KOPT-K1 (cell line): ENCODE measurements at regions not wholly inside any gene's neighbourhood (a gene's known extent, or its start where the extent isn't known, plus 50 kb on each side); places are given as distances from the start of the nearest gene placed in this dataset.
"Not testable (repeated sequence)": the region's sequence is repeated elsewhere in the genome, so short reads cannot be mapped to it uniquely, and the experiment has no call there.

ENCODE experiments used
- H3K27ac ChIP-seq: fragments of 200-600 bp; sonication (generic); 2 replicates; pipeline ENCODE4 v1.5.1; 2016; ENCODE audit warnings: antibody characterized with exemption, mild to moderate bottlenecking, low read depth, low read length; ENCODE audit not compliant: poor library complexity, severe bottlenecking
- H3K36me3 ChIP-seq: fragments of 200-600 bp; sonication (generic); 2 replicates; pipeline ENCODE4 v1.5.1; 2017; ENCODE audit warnings: antibody characterized with exemption, mild to moderate bottlenecking, low read length, moderate library complexity; ENCODE audit not compliant: insufficient read depth
- H3K9me3 ChIP-seq: fragments of 200-600 bp; sonication (generic); 2 replicates; pipeline ENCODE4 v1.5.1; 2017; ENCODE audit warnings: antibody characterized with exemption, low read length, mild to moderate bottlenecking; ENCODE audit not compliant: insufficient read depth, poor library complexity, severe bottlenecking

GRCh38 chr2:207334624-207335371, 169.1 kb upstream of the KLF7 start:
- no peak overlapping the region for H3K27ac ChIP-seq
- no peaks in the 10 kb centered on the region for H3K9me3 ChIP-seq
- H3K36me3 ChIP-seq: no peaks in the 10 kb centered on the region

- Histone ChIP-seq H3K9me3 (no peaks in the 10 kb centered on the region), H3K36me3 (no peaks in the 10 kb centered on the region), H3K27ac (no peak overlapping the region)
Measured at GRCh38 chr2:207337234-207338219, 171.8 kb upstream of the KLF7 start.

- H3K36me3 ChIP-seq: no peaks in the 10 kb centered on the region
- no peak overlapping the region for H3K27ac ChIP-seq
Measured at GRCh38 chr2:207338220-207338607, 172.5 kb upstream of the KLF7 start.

GRCh38 chr2:207338610-207339009, 172.9 kb upstream of the KLF7 start:
- H3K27ac ChIP-seq: no peak overlapping the region
- H3K9me3 ChIP-seq: no peaks in the 10 kb centered on the region
- no peaks in the 10 kb centered on the region for H3K36me3 ChIP-seq

More at GRCh38 chr2:207338220-207338607, 172.5 kb upstream of the KLF7 start:
- H3K9me3 ChIP-seq: no peaks in the 10 kb centered on the region

GRCh38 chr2:207341112-207341750, 175.5 kb upstream of the KLF7 start:
- Histone ChIP-seq H3K27ac (no peak overlapping the region), H3K9me3 (no peaks in the 10 kb centered on the region), H3K36me3 (no peaks in the 10 kb centered on the region)

- Histone ChIP-seq H3K9me3 (no peaks in the 10 kb centered on the region), H3K36me3 (no peaks in the 10 kb centered on the region), H3K27ac (no peak overlapping the region)
Measured at GRCh38 chr2:207341804-207342203, 176.1 kb upstream of the KLF7 start.

GRCh38 chr2:207344596-207345394, 179.0 kb upstream of the KLF7 start:
- H3K36me3 ChIP-seq, H3K9me3 ChIP-seq, H3K27ac ChIP-seq: not testable (repeated sequence)

- Histone ChIP-seq H3K36me3 (no peaks in the 10 kb centered on the region), H3K9me3 (no peaks in the 10 kb centered on the region), H3K27ac (no peak overlapping the region)
Measured at GRCh38 chr2:207351171-207351570, 178.6 kb upstream of the CREB1 start.

- no peak overlapping the region for H3K27ac ChIP-seq
- H3K36me3 ChIP-seq: no peaks in the 10 kb centered on the region
- H3K9me3 ChIP-seq: no peaks in the 10 kb centered on the region
Measured at GRCh38 chr2:207352978-207353671, 176.6 kb upstream of the CREB1 start.

GRCh38 chr2:207353836-207354235, 175.9 kb upstream of the CREB1 start:
- H3K27ac ChIP-seq: no peak overlapping the region
- no peaks in the 10 kb centered on the region for H3K9me3 ChIP-seq
- no peaks in the 10 kb centered on the region for H3K36me3 ChIP-seq

- Histone ChIP-seq H3K27ac (no peak overlapping the region), H3K36me3 (no peaks in the 10 kb centered on the region), H3K9me3 (no peaks in the 10 kb centered on the region)
Measured at GRCh38 chr2:207354462-207354861, 175.3 kb upstream of the CREB1 start.

GRCh38 chr2:207356567-207356966, 173.2 kb upstream of the CREB1 start:
- Histone ChIP-seq H3K36me3 (no peaks in the 10 kb centered on the region), H3K9me3 (no peaks in the 10 kb centered on the region), H3K27ac (no peak overlapping the region)

GRCh38 chr2:207357216-207357615, 172.5 kb upstream of the CREB1 start:
- H3K36me3 ChIP-seq: no peaks in the 10 kb centered on the region
- H3K9me3 ChIP-seq: no peaks in the 10 kb centered on the region
- H3K27ac ChIP-seq: no peak overlapping the region

GRCh38 chr2:207362716-207363115, 167.0 kb upstream of the CREB1 start:
- Histone ChIP-seq H3K36me3 (no peaks in the 10 kb centered on the region), H3K9me3 (no peaks in the 10 kb centered on the region), H3K27ac (no peak overlapping the region)
